Activated CD4-positive, alpha-beta T cell treated with anti-CD3 and anti-CD28 coated beads, Interleukin-2, amount 50 U/mL, for 16 hours (primary cell): ENCODE measurements at regions not wholly inside any gene's neighbourhood (a gene's known extent, or its start where the extent isn't known, plus 50 kb on each side); places are given as distances from the start of the nearest gene placed in this dataset.

Experiments
- DNase-seq: peaks from one replicate; pipeline ENCODE4 v3.0.0-alpha.2; 2020

GRCh38 chr1:164466001-164466421, 93.0 kb upstream of the PBX1 start:
- no peak for DNase-seq

GRCh38 chr1:164466429-164466828, 92.6 kb upstream of the PBX1 start:
- no peak for DNase-seq

- DNase-seq, result no peak
Observed at GRCh38 chr1:164470996-164471395, 88.0 kb upstream of the PBX1 start.

DNA sequence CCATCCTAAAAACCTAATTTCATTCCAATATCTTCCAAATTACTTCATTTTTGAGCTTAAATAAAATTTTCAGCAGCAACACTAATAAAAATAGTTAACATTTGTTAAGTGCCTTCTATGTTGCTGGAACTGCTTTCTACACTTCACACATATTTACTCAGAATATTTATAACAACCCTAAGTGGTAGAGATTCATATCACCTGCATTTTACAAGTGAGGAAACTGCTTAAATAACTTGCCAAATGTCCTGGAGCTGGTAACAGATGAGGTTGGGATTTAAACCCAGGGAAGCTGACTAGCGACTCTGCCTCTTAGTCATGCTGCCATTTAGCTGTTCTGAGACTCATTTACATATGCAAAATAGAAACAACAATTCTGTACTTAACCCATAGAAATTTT, 86.1 kb upstream of the PBX1 start:
- no peak for DNase-seq

- DNase-seq, result no peak
Observed at GRCh38 chr1:164473544-164473943, 85.4 kb upstream of the PBX1 start.

- no peak for DNase-seq
Observed at GRCh38 chr1:164475834-164476233, 83.2 kb upstream of the PBX1 start.

DNA sequence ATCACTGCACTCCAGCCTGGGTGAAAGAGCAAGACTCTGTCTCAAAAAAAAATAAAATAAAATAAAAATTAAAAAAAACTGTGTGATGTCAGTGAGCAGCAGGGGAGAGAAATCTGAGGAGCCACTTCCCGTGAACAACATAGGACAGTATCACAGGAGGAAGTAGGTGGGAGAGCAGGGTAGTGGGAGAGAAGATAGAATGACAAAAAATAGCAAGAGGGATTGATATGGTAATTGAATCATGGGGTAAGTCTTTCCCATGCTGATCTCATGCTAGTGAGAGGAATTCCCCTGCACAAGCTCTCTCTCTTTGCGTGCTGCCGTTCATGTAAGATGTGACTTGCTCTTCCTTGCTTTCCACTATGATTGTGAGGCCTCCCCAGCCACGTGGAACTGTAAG, 81.6 kb upstream of the PBX1 start:
- no peak for DNase-seq

DNA sequence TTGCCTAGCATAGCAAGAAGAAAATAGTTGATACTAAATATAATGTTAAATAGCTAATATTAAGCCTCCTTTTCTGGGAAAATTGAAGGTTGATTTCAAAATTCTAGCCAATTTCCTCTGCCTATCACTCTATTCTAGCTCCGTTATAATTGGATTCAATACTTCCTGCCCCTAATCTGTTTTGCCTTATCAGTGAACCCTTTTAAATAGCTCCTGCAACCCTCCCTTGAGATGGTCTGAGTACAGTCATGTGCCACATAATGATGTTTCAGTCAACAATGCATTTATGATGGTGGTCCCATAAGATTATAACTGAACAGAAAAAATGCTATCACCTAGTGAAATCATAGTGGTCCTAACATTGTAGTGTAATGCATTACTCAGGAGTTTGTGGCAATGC, 79.7 kb upstream of the PBX1 start:
- no peak for DNase-seq

DNA sequence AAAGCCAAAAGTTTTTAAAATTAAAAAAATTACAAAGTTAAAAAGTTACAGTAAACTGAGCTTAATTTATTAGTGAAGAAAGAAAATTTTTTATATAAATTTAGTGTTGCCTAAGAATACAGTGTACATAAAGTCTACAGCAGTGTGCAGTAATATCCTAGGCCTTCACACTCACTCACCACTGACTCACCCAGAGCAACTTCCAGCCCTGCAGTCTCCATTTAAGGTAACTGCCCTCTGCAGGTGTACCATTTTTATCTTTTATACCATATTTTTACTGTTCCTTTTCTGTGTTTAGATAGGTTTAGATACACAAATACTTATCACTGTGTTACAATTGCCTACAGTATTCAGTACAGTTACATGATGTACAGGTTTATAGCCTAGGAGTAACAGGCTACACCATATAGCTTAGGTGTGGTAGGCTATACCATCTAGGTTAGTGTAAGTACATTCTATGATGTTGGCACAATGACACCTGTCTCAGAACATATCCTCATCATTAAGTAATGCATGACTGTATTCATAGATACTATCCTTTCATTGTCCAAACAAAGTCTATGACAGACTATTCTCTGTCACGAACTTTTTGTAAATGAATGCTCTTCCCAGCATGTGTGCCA, 78.6 kb upstream of the PBX1 start:
- no peak for DNase-seq

DNA sequence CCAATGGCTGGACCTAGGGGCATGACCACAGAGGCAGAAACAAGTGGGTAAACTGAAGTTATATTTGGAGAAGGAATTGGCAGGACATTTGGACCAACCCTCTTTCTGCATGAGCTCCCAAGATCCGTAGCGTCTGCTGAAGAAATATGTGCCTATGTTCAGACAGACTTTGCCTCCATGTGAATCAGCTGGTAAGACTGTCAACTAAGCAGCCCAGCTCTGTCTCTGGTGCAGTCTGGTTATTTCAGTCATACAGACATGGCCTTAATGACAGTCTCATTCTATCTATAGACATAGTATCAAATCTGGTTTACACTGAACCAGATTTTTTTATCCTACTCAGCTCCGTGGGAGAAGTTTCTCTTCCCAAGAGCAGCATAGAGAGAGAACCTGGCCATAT, 63.1 kb upstream of the PBX1 start:
- DNase-seq, result no peak

GRCh38 chr1:164498792-164499191, 60.2 kb upstream of the PBX1 start:
- DNase-seq, result no peak

GRCh38 chr1:164504749-164505148, 54.2 kb upstream of the PBX1 start:
- no peak for DNase-seq
